SK-N-SH (cell line): ENCODE measurements at regions not wholly inside any gene's neighbourhood (a gene's known extent, or its start where the extent isn't known, plus 50 kb on each side); places are given as distances from the start of the nearest gene placed in this dataset.

Source experiments
- ELF1 ChIP-seq: IDR thresholded peaks from 2 replicates; pipeline ENCODE4 v1.4.0; 2012
- MXI1 ChIP-seq: IDR thresholded peaks from 2 replicates; pipeline ENCODE4 v1.6.1; 2012; ENCODE audit warnings: mild to moderate bottlenecking, low read depth, low read length, improper control_type of control experiment
- NRF1 ChIP-seq: IDR thresholded peaks from 2 replicates; pipeline ENCODE4 v1.6.1; 2012; ENCODE audit warnings: low read depth, mild to moderate bottlenecking, low read length

DNA sequence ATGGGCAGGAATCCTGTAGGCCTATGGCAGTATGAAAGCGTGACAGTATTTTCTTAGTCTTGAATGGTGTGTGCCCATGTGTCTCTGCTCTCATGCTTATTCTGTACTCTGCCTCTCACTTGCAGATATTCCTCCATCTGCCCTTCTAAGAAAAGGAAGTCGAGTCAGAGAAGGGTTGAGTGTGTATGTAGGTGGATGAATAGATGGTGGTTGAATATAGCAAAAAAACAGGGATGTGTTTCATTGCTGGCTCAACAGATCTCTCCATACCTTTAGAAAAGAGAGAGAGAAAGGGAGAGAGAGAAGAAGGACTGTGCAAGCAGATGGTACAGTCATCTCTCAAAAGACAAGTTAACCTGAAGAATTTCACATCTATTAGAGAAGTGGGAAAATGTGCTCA, 381.5 kb downstream of the FBXW7 start:
- no peak for TF ChIP-seq NRF1
- TF ChIP-seq MXI1: no peak
- no peak for TF ChIP-seq ELF1
